Loucy (cell line): ENCODE measurements at regions not wholly inside any gene's neighbourhood (a gene's known extent, or its start where the extent isn't known, plus 50 kb on each side); places are given as distances from the start of the nearest gene placed in this dataset.

Source experiments
- H2AFZ ChIP-seq: fragments of 200-600 bp; sonication (generic); 2 replicates; pipeline ENCODE4 v1.6.0; 2016; ENCODE audit warnings: antibody characterized with exemption, mild to moderate bottlenecking, low read length, moderate library complexity
- H3F3A ChIP-seq: fragments of 200-600 bp; 2 replicates; pipeline ENCODE4 v1.6.0; 2016; ENCODE audit warnings: antibody characterized with exemption, low read depth, mild to moderate bottlenecking
- H3K27me3 ChIP-seq: fragments of 200-600 bp; sonication (generic); 2 replicates; pipeline ENCODE4 v1.6.1; 2014; ENCODE audit warnings: low read length, mild to moderate bottlenecking; ENCODE audit not compliant: insufficient read depth, poor library complexity, severe bottlenecking
- H3K36me3 ChIP-seq: fragments of 200-600 bp; sonication (generic); 2 replicates; pipeline ENCODE4 v1.6.1; 2016; ENCODE audit warnings: low read length; ENCODE audit not compliant: insufficient read depth
- H3K4me1 ChIP-seq: fragments of 200-600 bp; sonication (generic); 2 replicates; pipeline ENCODE4 v1.5.1; 2014; ENCODE audit warnings: low read length, mild to moderate bottlenecking; ENCODE audit not compliant: insufficient read depth, poor library complexity, severe bottlenecking
- H3K4me2 ChIP-seq: fragments of 200-600 bp; sonication (generic); 2 replicates; pipeline ENCODE4 v1.6.0; 2014; ENCODE audit warnings: antibody characterized with exemption, low read length, low read depth, mild to moderate bottlenecking; ENCODE audit not compliant: poor library complexity, severe bottlenecking
- H3K4me3 ChIP-seq: fragments of 200-600 bp; sonication (generic); 2 replicates; pipeline ENCODE4 v1.5.1; 2014; ENCODE audit warnings: low read length, mild to moderate bottlenecking, mixed read lengths; ENCODE audit not compliant: poor library complexity, severe bottlenecking
- H3K79me2 ChIP-seq: fragments of 200-600 bp; sonication (generic); 2 replicates; pipeline ENCODE4 v1.6.1; 2014; ENCODE audit warnings: low read length; ENCODE audit not compliant: insufficient read depth
- H3K9ac ChIP-seq: fragments of 200-600 bp; sonication (generic); 2 replicates; pipeline ENCODE4 v1.6.0; 2014; ENCODE audit warnings: mild to moderate bottlenecking, low read depth, low read length, moderate library complexity; ENCODE audit not compliant: poor library complexity, severe bottlenecking
- H3K9me2 ChIP-seq: fragments of 200-600 bp; sonication (generic); replicated peaks from 2 replicates; pipeline ENCODE4 v1.6.1; 2016; ENCODE audit warnings: low read depth, low read length, mixed read lengths
- H3K9me3 ChIP-seq: fragments of 200-600 bp; sonication (generic); 2 replicates; pipeline ENCODE4 v1.6.1; 2014; ENCODE audit warnings: mild to moderate bottlenecking, antibody characterized with exemption, low read length, low read depth; ENCODE audit not compliant: insufficient read depth
- H4K20me1 ChIP-seq: fragments of 200-600 bp; sonication (generic); 2 replicates; pipeline ENCODE4 v1.6.0; 2014; ENCODE audit warnings: antibody characterized with exemption, low read length, mild to moderate bottlenecking; ENCODE audit not compliant: insufficient read depth, poor library complexity, severe bottlenecking
- EZH2phosphoT487 ChIP-seq: fragments of 200-600 bp; IDR thresholded peaks from 2 replicates; pipeline ENCODE4 v1.6.1; 2018; ENCODE audit warnings: antibody characterized with exemption, mild to moderate bottlenecking, moderate library complexity, borderline replicate concordance
- TF ChIP-seq, protein P1 (sequence below): fragments of 200-600 bp; sonication (generic); conservative IDR thresholded peaks from 2 replicates; pipeline ENCODE4 v1.5.1; 2014; ENCODE audit warnings: mild to moderate bottlenecking, antibody characterized with exemption, low read length

GRCh38 chr5:159515197-159515596 is 184.9 kb upstream of the IL12B start:
- no peaks in the 10 kb centered on the region for H4K20me1 ChIP-seq
- no peaks in the 10 kb centered on the region for H3K9me2 ChIP-seq
- no peak overlapping the region for H3K4me2 ChIP-seq
- H3K36me3 ChIP-seq, result no peaks in the 10 kb centered on the region
- no peak for TF ChIP-seq EZH2phosphoT487
- TF ChIP-seq, protein P1, sequence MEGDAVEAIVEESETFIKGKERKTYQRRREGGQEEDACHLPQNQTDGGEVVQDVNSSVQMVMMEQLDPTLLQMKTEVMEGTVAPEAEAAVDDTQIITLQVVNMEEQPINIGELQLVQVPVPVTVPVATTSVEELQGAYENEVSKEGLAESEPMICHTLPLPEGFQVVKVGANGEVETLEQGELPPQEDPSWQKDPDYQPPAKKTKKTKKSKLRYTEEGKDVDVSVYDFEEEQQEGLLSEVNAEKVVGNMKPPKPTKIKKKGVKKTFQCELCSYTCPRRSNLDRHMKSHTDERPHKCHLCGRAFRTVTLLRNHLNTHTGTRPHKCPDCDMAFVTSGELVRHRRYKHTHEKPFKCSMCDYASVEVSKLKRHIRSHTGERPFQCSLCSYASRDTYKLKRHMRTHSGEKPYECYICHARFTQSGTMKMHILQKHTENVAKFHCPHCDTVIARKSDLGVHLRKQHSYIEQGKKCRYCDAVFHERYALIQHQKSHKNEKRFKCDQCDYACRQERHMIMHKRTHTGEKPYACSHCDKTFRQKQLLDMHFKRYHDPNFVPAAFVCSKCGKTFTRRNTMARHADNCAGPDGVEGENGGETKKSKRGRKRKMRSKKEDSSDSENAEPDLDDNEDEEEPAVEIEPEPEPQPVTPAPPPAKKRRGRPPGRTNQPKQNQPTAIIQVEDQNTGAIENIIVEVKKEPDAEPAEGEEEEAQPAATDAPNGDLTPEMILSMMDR, result no peak
- H3K9ac ChIP-seq, result no peak overlapping the region
- no peaks in the 10 kb centered on the region for H3K4me1 ChIP-seq
- H3K4me3 ChIP-seq, result no peak overlapping the region
- H3K79me2 ChIP-seq, result no peaks in the 10 kb centered on the region
- H3K27me3 ChIP-seq, result no peaks in the 10 kb centered on the region
- H2AFZ ChIP-seq, result no peak overlapping the region
- no peaks in the 10 kb centered on the region for H3F3A ChIP-seq
- H3K9me3 ChIP-seq, result no peaks in the 10 kb centered on the region

DNA sequence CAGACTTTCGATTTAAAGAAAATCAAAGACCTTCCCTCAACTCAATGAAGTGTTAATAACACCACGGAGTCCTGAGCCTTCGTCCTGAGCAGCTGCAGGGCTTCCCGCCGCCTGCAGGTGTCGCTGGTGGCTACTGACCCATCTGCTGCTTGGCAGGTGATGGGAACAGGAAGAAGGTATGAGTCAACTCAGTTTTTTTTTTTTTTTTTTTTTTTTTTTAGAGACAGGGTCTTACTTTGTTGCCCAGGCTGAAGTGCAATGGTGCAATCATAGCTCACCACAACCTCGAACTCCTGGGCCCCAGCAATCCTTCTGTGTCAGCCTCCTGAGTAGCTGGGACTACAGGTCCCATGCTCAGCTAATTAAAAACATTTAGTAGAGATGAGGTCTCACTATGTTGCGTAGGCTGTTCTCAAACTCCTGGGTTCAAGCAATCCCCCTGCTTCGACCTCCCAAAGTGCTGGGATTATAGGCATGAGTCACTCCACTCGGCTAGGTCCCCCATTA is 185.7 kb upstream of the IL12B start:
- no peaks in the 10 kb centered on the region for H3F3A ChIP-seq

DNA sequence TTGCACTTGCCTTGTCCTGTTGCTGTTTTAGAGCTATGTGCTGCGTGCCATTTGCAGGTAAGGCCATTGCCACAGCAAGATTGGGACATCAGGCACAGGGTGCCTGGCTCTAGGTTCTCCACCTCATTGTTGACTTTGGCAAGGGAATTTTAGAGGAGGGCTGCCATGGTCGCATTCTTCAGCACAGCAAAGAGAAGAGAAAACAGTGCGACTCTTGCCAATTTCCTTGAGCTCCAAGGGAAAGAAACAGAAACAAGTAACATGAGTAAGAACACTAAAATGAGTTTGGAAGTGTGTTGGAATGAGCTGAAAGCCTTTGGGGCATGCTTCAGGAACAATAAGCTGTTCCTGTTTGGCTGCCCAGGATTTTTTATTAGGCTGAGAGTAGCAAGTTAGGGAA is 188.1 kb upstream of the IL12B start:
- Histone ChIP-seq H3K9ac (no peak overlapping the region), H3K4me2 (no peak overlapping the region), H3K79me2 (no peaks in the 10 kb centered on the region)

More for the DNA sequence above, 185.7 kb upstream of the IL12B start:
- Histone ChIP-seq H3K4me2 (no peak overlapping the region), H3K4me1 (no peaks in the 10 kb centered on the region), H4K20me1 (no peaks in the 10 kb centered on the region), H3K9me2 (no peaks in the 10 kb centered on the region), H3K79me2 (no peaks in the 10 kb centered on the region), H3K9ac (no peak overlapping the region), H3K27me3 (no peaks in the 10 kb centered on the region), H3K36me3 (no peaks in the 10 kb centered on the region), H2AFZ (no peak overlapping the region), H3K9me3 (no peaks in the 10 kb centered on the region), H3K4me3 (no peak overlapping the region)
- no peak for TF ChIP-seq EZH2phosphoT487
- TF ChIP-seq, protein P1, result peak; percentile 54

More for the DNA sequence above, 188.1 kb upstream of the IL12B start:
- H3K9me3 ChIP-seq, result no peaks in the 10 kb centered on the region
- H3F3A ChIP-seq, result no peaks in the 10 kb centered on the region
- H3K4me1 ChIP-seq, result no peaks in the 10 kb centered on the region
- no peaks in the 10 kb centered on the region for H4K20me1 ChIP-seq
- no peak for TF ChIP-seq EZH2phosphoT487
- TF ChIP-seq, protein P1, result no peak
- no peaks in the 10 kb centered on the region for H3K27me3 ChIP-seq
- H2AFZ ChIP-seq, result no peak overlapping the region
- no peaks in the 10 kb centered on the region for H3K9me2 ChIP-seq
- H3K36me3 ChIP-seq, result no peaks in the 10 kb centered on the region
- H3K4me3 ChIP-seq, result no peak overlapping the region
